GM21737 (cell line): ENCODE measurements at regions not wholly inside any gene's neighbourhood (a gene's known extent, or its start where the extent isn't known, plus 50 kb on each side); places are given as distances from the start of the nearest gene placed in this dataset.
"Not testable (repeated sequence)": the region's sequence is repeated elsewhere in the genome, so short reads cannot be mapped to it uniquely, and the experiment has no call there.

Source experiments
- ATAC-seq: cut with Tn5 transposase; IDR thresholded peaks from one replicate; pipeline ENCODE4 v1.9.1; 2021; ENCODE audit warnings: mild to moderate bottlenecking, moderate library complexity; ENCODE audit not compliant: unreplicated experiment

DNA sequence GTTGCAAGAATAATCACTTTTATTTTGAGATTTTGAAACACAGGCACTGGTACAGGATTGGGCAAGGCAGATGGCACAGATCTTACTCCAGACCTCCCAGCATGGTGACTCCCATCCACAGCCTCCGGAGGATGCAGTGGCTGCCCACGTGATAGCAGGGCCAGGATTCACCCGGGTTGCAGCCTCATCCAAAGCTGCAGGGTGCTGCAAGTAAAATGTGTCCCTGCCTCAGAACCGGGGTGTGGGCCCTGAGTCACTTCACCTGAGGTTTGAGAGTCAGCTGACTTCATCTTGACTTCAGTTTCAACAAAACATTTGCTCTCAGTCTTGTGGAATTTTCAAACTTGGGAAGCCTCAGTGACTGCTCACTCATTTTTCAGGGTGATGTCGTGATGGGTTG lies 201.9 kb downstream of the FGF9 start:
- no peak for ATAC-seq

DNA sequence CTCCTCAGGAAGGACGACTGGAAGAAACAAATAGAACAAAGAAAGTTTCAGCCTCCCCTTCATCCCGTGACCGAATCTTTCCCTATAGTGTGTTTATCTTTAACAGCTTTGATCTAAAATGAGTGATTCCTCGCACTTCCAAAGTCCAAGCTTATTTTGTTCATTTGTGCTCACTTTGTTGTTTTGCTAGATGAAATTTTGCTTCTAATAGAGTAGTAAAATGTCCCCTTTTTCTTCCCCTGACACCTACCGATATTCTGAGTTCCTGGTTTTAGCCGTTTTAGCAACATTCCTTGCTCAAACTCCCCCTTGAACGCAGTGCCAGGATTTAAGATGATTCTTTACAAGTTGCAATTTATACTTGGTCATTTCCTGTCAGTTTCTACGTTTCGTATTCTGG lies 204.2 kb downstream of the FGF9 start:
- ATAC-seq: no peak

DNA sequence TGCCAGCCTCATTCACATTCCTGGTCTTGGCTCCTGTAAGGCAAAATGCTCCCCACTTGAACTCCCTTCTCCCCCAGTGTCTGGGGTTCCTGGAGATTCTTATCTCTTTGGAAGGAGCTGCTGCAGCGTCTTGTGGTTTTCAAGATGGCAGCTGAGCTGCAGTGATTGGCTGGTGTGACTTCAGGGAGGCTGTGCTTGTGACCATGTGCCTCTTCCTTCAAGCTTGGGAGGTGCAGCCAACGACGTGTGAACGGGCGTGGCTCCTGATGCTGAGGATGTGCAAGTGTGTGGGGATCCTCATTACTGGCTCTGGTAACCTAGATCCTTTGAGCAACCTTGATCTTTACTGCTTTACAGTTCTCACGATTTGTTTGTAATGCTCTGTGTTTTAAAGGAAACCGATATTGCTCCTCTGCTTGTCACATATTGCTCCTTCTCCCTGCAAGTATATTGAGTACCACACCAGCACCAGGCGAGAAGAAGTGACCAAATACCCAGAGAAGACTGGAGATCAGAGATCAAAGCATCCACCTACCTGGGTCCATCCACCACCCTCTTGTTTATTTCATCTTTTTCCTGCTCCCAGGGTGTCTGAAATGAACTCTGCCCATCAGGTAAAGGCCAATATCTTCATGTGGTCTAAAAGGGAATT lies 208.5 kb downstream of the FGF9 start:
- ATAC-seq: no peak

DNA sequence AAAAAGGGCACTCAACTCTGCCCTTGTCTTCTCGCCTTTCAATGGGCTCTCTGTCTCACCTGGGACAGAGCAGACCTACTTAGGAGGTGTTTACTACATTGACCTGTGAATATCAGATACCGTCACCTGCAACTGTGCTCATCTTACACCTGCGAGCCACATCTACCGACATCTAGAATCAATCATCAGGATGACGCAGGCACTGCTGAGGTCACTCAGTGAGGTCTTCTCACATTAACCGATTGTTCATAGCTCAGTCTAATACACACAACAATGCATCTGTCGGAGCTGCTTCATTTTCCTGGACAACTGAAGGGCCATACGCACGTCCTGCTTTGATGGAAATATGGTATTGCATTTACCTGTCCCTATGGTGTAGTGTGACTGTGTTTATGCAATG lies 211.9 kb downstream of the FGF9 start:
- no peak for ATAC-seq

DNA sequence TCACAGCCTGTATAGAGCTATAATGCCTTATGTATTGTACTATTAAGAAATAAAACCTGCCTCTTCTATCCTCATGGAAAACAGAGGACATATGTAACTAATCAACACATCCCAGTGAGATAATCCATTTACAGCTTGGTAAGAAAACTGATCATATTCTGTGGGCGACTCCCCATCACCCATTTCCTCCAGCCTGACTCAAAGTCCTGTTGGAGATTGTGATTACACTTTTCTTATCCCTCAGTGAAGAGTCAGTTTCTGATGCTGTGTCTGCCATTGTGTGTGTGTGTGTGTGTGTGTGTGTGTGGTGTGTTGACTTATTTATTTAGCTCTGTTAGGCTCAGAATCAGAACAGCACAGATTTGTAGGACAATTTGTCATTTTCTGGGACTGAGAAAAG lies 212.8 kb downstream of the FGF9 start:
- no peak for ATAC-seq

DNA sequence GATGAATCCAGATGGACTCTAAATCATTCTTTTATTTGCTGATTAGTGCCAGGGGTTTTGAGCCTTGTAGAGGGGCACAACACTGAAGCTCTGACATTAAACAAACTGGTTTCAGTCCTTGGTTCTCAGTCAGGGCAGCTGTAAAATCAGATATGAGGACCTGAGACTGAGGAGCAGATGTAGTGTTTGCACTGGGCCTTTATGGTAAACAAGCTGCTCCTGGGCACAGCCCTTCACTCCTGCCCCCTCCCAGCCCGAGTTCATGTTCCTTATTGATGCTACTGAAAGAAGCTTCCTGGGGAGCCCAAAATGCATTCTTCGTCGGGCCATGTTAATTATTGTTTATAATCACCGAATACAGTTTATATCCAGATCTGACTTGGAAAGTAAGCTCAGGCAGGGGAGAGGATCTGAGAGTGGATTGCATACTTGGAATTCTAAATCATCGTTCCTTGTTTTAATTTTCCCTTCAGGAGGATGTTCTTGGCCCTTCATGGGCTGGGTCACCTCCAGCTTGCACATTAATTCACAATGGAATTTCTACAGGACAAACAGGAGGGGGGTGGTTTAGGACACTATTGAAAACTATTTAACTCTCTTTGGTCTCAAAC lies 213.5 kb downstream of the FGF9 start:
- ATAC-seq: no peak

DNA sequence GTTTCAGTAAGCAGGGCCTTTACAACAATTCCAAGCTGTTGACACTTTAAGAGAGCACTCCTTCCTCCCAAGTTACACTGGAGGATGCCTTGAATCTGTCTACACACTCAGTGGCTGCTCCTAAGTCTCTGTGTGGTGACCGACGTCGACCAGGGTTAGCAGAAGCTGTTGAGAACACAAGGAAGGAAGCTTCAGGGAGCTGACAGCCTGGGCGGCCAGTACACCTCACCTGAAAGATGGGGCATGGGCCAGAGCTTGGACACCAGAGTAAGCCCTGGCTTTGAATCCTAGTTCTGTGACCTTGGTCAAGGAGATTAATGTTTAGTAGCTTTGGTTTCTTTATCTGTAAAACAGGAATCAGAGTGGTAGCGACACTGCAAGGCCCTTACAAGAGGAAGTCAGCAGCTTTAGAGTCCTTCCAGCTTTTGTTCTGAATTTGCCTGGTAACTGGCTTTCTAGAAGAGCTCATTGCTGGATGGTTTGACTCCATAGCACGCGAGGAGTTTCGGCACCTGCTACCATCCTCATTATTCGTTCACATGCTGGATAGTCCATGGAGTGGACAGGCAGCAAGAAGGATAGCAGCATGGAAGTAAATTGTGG lies 214.2 kb downstream of the FGF9 start:
- ATAC-seq: no peak

DNA sequence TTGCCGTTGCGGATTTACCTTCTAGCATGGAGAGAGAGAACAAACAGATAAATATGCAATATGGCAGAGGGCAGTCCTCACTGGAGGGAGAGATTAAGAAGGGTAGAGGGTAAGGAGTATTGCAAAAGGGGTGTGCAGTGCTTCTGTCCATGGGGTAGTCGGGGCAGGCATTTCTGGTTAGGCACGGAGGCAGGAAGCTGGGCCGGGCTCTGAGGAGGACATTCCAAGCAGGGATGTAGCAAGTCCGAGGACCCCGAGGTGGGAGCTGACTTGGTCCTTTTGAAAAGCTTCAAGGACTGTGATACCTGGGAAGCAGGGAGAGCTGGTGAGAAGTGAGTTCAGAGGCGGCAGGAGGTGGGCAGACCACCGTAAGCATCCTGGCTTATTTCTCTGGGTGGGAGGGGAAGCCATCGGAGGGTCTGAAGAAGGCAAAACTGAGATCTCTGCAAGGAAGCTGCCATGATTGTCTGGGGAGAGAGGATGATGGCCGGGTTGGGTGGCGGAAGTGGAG lies 214.9 kb downstream of the FGF9 start:
- ATAC-seq: no peak

DNA sequence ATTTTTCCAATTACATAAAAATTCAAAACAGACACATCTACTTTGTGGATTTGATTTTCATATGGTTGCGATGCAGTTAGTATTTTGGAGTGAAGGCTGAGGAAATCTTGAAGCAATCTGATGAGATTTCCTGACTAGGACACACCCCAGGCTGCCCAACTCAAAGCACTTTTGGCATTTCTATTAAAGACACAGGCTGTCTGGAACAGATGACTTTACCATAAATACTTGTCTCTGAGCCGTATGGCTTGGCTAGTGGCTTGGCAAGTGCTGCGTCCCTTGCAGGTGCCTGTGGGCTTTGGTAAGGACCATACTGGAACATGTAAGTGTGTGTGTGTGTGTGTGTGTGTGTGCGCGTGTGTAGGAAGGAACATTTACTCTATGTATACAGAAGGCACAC lies 218.8 kb downstream of the FGF9 start:
- no peak for ATAC-seq

DNA sequence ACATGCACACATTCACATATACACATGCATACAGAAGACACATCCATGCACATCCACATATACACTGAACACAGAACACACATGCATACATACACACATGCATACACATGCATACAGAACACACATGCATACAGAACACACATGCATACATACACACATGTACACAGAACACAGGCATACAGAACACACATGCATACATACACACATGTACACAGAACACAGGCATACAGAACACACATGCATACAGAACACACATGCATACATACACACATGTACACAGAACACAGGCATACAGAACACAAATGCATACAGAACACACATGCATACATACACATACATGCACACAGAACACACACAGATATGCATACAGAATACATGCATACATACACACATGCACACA lies 219.3 kb downstream of the FGF9 start:
- ATAC-seq: not testable (repeated sequence)

DNA sequence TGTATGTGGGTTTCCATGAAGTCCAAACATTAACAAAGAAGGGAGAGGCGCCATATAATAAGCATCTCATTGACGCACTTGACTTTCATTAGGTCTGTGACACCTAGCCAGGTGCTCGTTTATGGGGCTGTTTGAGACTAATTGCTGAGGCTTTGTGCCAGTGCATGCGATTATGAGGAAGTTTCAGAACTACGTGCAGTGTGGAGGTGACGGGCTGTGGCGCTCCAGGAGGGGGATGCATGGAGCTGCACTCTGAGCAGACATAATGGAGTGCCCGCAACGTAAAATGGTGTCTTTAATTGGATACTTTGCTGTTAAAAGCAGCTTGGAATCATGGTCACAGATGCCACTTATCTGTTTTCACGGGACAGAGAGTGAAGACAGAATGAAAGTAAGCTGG lies 223.2 kb downstream of the FGF9 start:
- no peak for ATAC-seq

DNA sequence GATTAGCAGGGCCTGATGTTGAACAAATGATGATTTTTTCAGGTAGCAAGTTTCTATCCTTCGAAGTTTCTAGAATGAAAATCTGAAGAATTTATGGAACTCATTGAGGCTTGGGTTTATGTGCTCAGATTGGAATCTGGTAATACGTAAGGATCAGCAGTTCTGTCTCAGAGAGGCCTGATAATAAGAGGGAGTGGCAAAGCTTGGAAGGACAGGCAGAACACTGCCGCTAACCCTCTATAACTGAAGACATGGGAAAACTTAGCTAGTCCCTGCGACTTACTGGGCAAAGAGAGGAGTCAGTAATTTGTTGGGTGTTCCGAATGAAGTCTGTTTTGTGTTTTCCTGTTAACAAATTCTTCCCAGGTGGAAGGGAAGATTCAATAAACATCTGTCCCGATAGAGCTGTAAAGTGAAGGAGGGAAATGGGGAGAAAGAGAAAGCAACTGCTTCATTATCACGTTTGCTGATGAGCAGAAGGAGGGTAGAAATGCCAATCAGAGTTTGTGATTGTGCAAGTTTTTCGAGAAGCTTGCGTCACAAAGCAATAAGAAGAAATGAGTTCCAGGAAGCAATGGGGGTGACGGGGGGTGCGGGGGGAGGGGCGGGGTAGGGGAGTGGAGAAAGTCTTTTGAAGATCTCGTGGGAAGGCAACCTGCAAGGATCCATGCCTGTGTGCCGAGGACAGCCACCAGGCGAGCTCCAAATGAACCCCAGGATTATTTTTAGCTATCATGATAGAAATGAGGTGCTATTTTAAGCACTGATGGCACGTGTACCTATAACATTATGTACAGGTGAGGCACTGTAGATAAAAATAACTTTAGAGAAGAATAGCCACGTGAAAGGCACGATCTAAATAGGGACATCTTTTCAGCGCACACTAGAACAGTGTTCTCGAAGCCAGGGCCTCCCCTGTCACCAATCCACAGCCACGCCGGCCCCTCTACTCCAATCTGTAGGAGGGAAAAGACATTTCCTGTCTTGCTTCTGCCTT lies 224.1 kb downstream of the FGF9 start:
- no peak for ATAC-seq

DNA sequence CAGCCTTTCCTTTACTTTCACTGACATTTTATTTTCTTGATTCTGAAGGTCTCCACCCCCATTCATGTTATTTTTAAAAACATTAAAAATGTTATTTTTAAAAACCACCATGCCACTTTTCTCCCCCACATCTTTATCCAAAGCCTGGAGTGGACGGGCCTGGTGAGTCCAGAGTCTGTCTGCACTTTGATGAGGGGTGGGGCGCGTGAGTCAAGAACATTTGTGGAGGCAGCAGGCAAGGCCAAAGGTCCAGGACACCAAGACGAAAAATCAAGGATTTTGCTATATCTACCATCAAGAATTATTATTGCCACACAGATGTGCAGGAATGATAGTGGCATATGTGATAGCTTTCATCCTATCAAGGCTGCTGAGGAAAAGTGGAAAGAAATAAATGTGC lies 224.9 kb downstream of the FGF9 start:
- ATAC-seq: no peak

DNA sequence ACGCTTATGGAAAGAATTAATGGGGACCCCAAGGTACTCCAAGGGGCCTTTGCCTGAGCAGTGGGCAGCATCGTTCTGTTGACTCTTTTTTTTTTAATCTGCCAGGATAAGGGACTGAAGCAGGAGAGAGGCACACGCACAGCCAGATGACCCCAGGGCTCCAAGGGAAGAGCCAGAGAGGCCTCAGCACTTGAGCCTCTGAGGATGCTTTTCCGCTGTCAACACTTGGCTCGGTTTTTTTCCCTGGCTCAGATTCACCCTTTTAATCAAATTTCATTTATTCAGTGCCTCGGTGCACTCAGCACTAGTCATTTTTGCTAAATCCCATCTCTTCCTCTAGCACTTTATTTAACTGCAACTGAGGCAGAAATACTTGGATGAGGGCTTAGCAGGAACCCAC lies 226.3 kb downstream of the FGF9 start:
- no peak for ATAC-seq

DNA sequence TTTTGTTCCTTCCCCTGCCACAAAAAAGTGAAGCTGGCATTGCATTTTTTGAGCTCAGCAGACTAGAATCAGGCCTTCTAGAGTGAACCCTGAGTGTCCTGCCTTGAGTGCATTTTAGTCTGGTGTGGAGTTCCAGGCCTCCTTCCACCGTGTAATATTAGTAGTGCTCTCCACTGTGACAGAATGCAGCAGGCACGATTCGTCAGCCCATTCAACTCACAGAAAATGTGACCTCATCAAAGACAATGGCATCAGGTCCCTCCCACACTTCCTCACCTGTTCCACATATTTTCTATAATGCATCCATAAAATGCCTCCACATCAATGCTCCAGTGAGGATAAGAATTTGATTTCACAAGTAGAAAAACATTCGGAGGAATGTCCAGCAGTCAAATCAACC lies 227.6 kb downstream of the FGF9 start:
- ATAC-seq: no peak

DNA sequence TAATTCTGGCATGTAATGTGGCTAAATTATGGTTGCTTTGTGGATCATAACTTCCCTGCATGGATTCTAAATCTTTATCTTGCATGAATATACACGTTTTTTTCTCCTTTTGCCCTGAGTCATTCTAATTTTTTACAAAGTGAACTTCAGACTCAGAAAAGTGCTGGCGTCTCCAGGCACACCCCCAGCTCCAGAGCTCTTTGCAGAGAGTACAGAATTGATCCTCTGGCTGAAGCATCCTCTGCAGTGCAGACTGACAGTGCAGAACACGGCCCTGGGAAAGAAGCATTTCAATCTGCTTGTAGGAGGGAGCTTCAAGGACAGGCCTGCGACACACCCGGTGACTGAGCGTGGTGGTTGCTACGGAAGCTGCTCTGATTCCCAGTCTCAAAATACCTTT lies 228.1 kb downstream of the FGF9 start:
- no peak for ATAC-seq

DNA sequence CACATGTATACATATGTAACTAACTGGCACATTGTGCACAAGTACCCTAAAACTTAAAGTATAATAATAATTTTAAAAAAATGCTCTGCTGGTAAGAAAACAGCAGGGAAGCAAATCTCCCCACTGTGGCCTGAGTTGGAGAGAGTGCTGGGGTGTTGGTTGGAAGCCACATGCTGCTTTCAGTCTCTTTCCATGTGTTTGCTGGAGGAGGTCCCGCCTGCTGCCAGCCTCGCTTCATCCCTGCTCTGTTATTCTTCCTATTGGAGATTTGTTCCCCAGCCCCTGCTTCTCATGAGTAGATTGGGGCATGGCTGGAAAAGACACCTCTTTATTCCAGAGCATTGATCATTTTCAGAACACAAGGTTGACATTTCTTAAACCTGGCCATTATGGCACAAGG lies 230.5 kb downstream of the FGF9 start:
- ATAC-seq: no peak

DNA sequence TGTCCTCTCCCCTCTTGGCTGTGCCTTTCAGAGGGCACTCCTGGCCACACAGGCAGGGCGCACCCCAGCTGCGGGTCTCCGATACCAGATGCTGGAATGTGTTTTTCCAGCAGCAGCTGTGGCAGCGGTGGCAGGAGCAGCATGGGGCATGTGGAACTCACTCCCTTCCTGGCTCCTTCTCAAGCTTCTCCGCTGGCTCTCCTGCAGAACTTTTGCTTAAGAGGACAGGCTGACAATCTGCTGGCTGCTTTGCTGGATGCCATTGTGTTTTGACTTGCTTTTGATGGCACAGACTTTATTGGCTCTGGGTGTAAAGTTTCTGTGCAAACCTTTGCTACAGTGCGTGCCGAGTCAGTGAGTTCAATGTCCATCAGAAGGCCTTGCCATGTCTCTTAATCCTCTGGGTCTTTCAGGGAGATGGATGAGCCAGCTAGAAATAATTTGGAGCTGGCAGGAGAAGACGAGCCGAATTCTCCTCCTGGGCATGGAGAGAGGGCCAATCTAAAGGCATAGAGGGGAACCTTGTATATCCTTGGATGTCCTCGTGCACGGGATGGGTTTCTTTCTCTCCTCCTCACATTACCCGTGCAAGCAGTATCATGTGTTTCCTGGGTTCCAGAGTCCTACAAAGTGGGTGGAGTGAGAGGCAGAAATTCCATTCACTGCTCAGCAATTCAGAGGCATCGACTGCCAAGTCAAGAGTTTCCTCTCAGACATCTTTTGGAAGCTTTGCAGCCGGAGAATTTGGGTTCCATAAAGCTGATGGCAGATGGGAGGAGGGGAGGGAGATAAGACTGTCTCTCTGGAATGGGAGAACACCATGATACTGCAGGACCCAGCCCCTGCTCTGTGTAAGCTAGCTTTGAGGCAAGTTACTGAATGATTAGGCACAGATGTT lies 231.2 kb downstream of the FGF9 start:
- no peak for ATAC-seq

DNA sequence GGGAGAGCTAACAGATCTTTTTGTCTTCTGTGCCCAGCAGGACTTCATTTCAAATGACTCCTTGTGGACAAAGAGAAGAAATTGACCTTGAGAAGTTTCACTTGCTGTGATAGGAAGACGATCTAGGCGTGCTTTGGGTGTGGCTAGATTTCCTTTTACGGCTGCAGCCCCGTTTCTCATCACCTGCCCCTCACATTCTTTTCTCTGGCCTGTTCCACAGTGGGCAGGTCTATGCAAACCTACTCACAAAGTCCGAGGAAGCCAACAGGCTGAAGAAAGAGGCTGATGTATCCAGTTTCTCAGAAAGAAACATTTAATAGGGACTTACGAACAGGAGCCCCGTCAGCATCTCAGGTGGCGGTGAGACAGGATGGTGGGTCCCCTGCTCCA lies 231.8 kb downstream of the FGF9 start:
- ATAC-seq: no peak

DNA sequence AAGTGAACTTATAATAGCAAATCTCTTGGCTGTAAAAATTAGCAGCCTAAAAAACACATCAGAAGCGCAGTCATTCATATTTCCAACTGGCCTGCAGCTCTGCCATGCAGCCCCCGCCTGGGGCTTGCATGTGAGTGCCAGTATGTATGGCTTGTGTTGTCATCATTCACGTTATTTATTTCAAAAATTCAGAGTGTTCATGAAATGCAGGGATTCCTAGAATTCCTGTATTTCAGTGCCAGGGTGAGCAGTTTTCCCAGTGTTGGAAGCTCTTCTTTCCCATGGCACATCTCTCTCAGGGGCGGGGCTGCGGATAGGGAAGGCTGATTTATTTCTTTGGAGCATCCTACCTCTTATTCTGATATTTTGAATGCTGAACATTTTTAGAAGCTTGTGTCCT lies 234.6 kb downstream of the FGF9 start:
- ATAC-seq: no peak
